ENCODE measurements at regions not wholly inside any gene's neighbourhood (a gene's known extent, or its start where the extent isn't known, plus 50 kb on each side); places are given as distances from the start of the nearest gene placed in this dataset.

- DNase-seq = no peak
These were observed 193.6 kb upstream of the NUDT4 start for GRCh38 chr12:93183940-93184671.

- DNase-seq = no peak
These were observed 192.9 kb upstream of the NUDT4 start for GRCh38 chr12:93184672-93185368.

GRCh38 chr12:93185369-93185741 lies 192.4 kb upstream of the NUDT4 start:
- DNase-seq = no peak

GRCh38 chr12:93186131-93186530 lies 191.6 kb upstream of the NUDT4 start:
- DNase-seq = no peak

DNA sequence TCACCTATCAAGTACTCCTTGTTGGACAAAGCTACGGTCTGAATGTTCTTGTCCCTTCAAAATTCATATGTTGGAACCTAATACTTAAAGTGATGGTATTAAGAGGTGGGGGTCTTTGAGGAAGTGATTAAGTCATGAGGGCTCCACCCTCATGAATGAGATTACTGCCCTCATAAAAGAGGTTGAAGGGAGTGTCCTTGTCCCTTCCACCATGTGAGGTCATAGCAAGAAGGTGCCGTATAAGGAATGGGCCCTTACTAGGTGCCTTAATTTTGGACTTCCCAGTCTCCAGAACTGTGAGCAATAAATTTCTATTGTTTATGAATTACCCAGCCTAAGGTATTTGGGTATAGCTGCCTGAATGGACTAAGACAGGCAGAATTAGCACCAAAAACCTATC lies 191.1 kb upstream of the NUDT4 start:
- no peak for DNase-seq

DNA sequence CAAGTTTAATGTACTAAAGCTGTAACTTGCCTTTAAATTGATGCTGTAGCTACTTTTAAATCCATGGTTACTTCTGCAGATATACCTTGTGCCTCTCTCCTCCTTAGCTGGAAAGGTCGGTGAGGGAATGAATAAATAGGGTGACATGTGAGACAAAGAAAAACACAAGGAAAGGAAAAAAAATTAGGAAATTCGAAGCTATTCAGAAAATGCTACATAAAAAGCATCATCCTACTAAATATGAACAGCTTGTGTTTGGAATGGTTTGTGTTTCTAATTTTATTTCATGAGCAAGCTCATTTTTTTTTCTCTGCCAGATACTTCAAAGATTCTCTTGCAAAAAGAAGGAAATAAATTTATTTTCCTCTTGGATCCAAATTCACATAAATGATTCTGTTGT lies 186.3 kb upstream of the NUDT4 start:
- DNase-seq = no peak

DNA sequence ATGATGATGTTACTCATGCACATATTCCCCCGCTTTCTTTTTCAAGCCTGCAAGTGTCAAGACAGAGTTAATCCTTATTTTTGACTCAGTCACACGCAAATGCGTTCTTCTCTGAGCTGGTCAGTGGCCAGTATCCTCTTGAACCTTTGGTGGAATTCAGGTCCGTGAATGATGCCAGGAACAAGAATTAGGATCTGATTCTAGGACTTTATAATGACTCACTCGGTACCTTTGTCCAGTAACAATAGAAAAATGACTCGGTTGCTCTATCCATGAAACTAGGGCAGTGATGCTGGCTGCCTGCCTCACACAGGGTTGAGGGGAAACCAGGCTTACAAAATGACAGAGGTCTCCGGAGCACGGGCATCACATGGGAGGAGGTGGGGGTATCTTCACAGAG lies 185.8 kb upstream of the NUDT4 start:
- no peak for DNase-seq

GRCh38 chr12:93192878-93193277 lies 184.8 kb upstream of the NUDT4 start:
- no peak for DNase-seq

- no peak for DNase-seq
These were observed 182.2 kb upstream of the NUDT4 start for GRCh38 chr12:93195511-93195910.

- no peak for DNase-seq
These were observed 180.6 kb upstream of the NUDT4 start for GRCh38 chr12:93197067-93197593.

DNA sequence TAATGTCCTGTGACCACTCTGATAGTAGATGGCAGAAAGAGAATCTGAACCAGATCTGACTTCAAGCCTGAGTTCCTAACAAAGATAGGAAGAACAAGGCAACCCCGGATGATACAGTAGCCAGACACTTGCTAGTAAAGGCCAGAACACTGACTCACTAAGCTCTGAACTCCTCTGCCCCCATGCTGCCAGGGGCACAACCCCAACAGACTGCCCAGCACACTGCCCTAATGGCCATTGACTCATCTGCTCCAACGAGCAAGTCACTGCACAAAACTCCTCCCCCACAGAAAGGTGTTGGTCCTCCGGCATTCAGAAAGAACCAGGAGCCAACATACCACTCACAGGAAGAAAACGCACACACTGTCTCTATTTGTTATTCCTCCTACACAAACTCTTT lies 179.6 kb upstream of the NUDT4 start:
- no peak for DNase-seq

DNA sequence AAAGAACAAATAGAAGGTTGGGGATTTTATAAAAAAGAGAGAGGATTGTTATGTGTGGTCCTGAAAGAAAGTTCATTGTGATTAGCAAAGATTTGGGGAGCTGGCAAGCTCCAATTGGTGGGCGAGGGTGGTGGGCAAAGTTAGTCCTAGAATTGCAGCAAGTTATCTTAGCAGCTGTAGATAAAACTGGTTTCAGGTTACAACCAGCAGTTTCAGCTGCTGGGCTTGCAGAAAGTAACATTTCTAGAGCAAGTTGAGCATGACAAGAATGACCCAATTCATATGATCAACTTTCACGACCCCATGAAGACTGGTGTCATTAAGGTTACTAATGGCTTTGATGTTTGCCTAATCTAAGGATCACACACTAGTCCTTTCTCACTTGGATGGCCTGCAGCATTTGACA lies 177.9 kb upstream of the NUDT4 start:
- DNase-seq = no peak

DNA sequence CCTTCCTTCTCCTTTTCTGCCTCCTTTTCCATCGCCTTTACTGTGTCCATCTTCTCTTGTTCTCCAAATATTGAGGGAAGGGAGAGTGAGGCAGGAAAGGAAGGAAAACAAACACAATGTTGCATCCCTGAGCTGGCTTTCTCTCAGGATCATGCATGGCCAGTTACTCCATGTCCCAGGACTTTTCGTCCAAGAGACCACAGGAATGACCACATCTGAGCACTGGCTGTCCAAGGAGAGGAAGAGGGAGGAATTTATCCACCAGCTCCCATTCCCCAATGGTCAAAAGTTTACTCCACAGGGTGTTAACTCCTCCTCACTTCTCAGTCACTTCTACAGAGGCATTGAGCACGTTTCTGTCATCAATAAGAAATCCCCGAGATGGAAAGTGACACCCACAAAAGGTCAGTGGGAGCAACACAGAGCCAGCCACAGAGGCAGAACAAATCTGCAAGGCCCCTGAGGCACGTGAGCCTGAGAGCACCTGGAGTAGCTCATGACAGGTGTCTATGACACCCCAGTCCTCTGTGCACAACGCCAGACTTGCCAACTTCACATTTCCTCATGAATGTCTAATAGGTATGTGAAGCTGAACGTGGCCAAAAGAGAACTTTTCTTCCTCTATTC lies 177.3 kb upstream of the NUDT4 start:
- no peak for DNase-seq

DNA sequence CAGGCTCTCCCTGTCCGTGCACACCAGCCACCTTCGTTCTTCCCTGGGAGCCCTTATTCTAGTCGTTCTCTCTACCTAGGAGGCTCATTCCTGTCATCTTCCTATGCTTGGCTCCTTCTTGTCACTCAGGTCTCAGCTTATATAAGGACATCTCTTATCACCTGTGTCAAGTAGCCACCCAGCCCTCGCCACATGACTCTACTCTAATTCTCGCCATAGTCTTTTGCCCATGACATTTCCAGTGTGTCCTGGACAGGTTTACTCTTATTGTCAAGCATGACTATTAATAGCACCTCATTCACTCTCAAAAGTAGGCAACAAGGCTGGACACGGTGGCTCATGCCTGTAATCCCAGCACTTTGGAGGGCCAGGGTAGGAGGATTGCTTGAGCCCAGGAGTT lies 175.7 kb upstream of the NUDT4 start:
- DNase-seq = no peak

GRCh38 chr12:93202688-93203087 lies 175.0 kb upstream of the NUDT4 start:
- no peak for DNase-seq

- no peak for DNase-seq
These were observed 174.4 kb upstream of the NUDT4 start for GRCh38 chr12:93203361-93203760.

GRCh38 chr12:93204896-93205295 lies 172.8 kb upstream of the NUDT4 start:
- DNase-seq = no peak

DNA sequence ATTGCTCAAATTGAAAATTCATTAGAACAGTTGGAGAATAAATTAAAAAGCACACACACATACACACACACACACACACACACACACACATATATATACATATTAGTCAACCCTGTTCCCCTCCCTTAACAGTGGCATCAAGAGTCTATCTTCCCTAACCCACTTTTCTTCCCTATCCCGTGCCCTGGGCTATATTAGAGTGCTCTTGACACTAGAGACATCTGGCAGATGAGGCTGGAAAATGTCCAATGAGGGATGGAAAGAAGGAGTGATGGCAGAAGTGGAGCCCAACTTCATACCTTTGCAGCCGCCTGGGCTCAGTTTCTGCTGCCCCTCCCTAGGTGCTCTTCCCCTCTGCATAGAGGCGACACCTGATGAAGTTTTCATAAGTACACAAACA lies 172.4 kb upstream of the NUDT4 start:
- no peak for DNase-seq

DNA sequence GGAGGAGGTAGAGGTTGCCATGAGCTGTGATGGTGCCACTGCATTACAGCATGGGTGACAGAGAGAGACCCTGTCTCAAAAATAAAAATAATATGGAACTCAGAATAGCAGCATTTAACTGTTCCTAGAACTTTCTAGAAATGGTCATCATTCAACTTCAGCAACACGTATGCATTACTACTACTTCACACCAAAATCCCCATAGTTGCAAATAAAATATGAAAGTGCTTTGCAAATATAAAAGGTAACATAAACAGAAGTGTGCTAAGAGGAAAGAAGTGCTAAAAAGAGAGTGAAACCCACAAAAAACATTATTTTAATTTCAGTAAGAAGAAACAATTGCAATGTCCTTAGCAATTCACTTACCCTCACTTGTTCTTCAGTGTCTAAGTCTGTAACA lies 169.7 kb upstream of the NUDT4 start:
- no peak for DNase-seq

DNA sequence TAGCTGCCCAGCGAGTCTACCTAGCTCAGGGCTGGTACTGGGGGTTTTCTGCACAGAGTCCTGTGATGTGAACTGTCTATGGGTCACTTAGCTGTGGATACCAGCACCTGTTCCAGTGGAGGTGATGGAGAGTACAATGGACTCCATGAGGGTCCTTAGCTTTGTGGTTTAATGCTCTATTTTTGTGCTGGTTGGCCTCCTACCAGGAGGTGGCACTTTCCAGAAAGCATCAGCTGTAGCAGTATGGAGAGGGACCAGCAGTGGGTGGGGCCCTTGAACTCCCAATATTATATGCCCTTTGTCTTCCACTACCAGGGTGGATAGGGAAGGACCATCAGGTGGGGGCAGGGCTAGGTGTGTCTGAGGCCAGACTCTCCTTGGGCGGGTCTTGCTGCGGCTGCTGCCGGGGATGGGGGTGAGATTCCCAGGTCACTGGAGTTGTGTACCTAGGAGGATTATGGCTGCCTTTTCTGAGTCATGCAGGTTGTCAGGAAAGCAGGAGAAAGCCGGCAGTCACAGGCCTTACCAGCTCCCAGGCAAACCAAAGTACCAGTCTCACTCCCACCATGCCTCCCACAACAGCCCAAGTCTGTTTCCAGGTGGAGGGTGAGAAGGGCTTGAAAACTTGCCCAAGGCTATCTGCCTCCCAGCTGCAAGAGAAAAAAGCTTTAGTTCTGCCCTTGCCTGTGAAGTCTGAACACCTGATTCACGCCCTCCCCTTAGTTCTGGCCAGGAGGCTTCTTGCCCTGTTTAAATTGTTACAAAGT lies 163.0 kb upstream of the NUDT4 start:
- no peak for DNase-seq

DNA sequence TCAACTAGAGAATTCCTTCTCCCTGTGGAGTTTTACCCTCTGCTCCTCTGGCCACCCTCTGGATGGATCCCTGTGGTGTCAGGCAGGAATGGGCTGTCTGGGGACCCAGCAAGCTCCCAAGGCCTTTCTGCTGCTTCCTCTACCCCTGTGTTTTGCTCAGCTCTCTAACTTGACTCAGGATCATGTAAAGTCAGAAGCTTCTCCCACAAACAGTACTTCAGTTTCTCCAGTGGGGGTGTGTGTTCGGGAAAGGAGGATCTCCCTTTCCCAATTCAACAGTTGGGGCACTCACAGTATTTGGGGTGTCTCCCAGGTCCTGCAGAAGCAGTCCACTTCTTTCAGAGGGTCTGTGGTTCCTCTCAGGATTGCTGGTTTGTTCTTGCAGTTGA lies 162.4 kb upstream of the NUDT4 start:
- no peak for DNase-seq

DNA sequence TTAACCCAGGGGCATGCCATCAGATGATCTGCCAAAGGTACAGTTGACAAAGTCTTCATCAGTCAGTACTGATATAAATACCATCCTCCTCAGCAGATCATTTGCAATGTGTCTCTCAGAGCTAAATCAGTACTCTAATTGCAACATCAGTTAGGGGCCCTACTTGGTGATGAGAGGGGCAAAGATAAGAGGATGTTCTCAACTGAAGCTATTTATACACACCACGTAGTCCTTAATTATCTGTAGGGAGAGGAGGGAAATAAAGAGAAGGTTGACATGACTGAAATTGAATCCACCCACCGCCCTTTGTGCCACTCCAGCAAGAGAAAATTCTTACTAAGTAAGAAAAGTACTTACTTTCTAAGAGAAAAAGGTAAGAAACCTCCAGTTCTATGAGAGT lies 157.8 kb upstream of the NUDT4 start:
- DNase-seq = no peak

DNA sequence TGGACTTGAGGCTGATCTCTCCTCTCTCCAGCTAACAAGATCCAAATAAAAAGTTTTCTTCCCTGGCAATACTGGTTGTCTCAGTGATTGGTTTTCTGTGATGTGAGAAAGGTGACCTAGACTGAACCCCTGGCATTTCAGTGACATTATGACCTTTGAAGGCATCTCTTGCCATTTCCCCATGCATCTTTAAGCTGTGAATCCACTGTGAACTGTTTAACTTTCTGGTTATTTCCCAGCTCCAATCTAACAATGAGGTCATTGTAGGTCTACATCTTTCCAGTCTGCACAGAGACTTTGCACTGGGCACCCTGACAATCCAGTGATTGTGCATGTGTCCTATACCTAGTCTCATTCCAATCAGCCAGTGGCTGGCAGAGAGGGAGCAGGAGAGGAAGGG lies 155.9 kb upstream of the NUDT4 start:
- DNase-seq = no peak

All from NCI-H1105 (cell line).